ENCODE measurements at regions not wholly inside any gene's neighbourhood (a gene's known extent, or its start where the extent isn't known, plus 50 kb on each side); places are given as distances from the start of the nearest gene placed in this dataset.

GRCh38 chr3:8145661-8146060 is 356.0 kb upstream of the LMCD1 start:
- Mint-ChIP-seq H3K27me3 (ENCODE audit: low read depth) (no peaks in the 10 kb centered on the region), H3K27ac (no peak overlapping the region), H3K9me3 (peaks cover 4% of the 10 kb centered on the region), H3K4me1 (no peaks in the 10 kb centered on the region), H3K4me3 (no peak overlapping the region), H3K36me3 (ENCODE audit: low read depth) (no peaks in the 10 kb centered on the region)
- TF ChIP-seq CTCF (IDR thresholded peaks at IDR 0.05; ENCODE audit: unreplicated experiment in 3 of 3): no peak

DNA sequence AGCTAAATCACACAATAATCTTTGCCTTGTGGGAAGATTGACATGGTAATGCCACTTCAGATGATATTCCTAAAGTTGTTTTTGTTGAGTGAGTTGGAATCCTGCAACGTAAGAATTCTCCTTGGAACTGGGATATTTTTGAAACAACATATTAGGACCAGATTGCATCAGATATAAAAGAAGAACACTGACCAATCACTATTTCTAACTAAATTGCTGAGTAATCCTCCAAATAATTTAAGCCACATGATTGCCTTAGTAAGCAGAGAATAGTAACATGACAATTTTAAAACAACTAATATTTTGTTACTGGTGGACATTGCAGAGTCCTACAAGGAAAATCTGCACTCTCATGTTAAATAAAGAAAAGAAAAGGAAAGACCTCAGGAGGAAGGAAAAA is 353.9 kb upstream of the LMCD1 start:
- Mint-ChIP-seq H3K4me1 (peaks cover 1% of the 10 kb centered on the region), H3K27me3 (ENCODE audit: low read depth) (no peaks in the 10 kb centered on the region), H3K9me3 (no peaks in the 10 kb centered on the region), H3K27ac (no peak overlapping the region), H3K36me3 (ENCODE audit: low read depth) (no peaks in the 10 kb centered on the region), H3K4me3 (no peak overlapping the region)
- no peak for TF ChIP-seq CTCF (IDR thresholded peaks at IDR 0.05; ENCODE audit: unreplicated experiment in 3 of 3)

- H3K27ac Mint-ChIP-seq: peak overlapping the region; percentile 42 to 86 (median 78)
Measured at GRCh38 chr3:8152821-8153418, 348.7 kb upstream of the LMCD1 start.

DNA sequence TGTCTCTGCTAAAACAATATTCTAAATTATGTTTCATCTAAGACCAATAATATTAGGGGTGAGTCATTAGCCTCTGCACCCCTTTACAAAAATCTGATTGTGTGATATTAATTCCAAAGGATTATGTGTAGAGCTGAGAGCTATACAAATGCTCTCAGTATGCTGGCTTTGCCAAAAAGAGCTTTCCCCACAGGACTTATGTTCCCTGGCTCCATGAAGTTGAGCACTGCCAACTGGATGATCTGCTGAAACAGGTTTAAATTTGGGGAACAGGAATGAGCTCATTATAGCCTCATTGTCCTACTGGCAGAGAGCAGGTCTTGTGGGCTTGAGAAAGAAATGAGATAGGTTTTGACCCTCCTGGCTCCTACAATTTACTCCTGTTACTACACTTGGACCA is 347.8 kb upstream of the LMCD1 start:
- H3K4me3 Mint-ChIP-seq: no peak overlapping the region
- peak overlapping the region in 2 of 3 experiments; percentile 76 to 78 for H3K27ac Mint-ChIP-seq
- no peak for TF ChIP-seq CTCF (IDR thresholded peaks at IDR 0.05; ENCODE audit: unreplicated experiment in 3 of 3)
- H3K36me3 Mint-ChIP-seq (ENCODE audit: low read depth): no peaks in the 10 kb centered on the region
- no peaks in the 10 kb centered on the region for H3K9me3 Mint-ChIP-seq
- peaks cover 25% of the 10 kb centered on the region for H3K4me1 Mint-ChIP-seq
- peaks cover 4% of the 10 kb centered on the region for H3K27me3 Mint-ChIP-seq (ENCODE audit: low read depth)

More at GRCh38 chr3:8152821-8153418, 348.7 kb upstream of the LMCD1 start:
- Mint-ChIP-seq H3K9me3 (no peaks in the 10 kb centered on the region), H3K36me3 (ENCODE audit: low read depth) (no peaks in the 10 kb centered on the region), H3K27me3 (ENCODE audit: low read depth) (peaks cover 4% of the 10 kb centered on the region), H3K4me1 (peaks cover 25% of the 10 kb centered on the region), H3K4me3 (no peak overlapping the region)
- peak in 2 of 3 experiments; percentile 14 to 20 for TF ChIP-seq CTCF (IDR thresholded peaks at IDR 0.05; ENCODE audit: unreplicated experiment in 3 of 3)

- TF ChIP-seq CTCF (IDR thresholded peaks at IDR 0.05; ENCODE audit: unreplicated experiment in 3 of 3): no peak
- H3K36me3 Mint-ChIP-seq (ENCODE audit: low read depth): no peaks in the 10 kb centered on the region
- H3K27me3 Mint-ChIP-seq (ENCODE audit: low read depth): peaks cover 4% of the 10 kb centered on the region
- no peaks in the 10 kb centered on the region for H3K9me3 Mint-ChIP-seq
- peaks cover 25% of the 10 kb centered on the region for H3K4me1 Mint-ChIP-seq
- H3K27ac Mint-ChIP-seq: peak overlapping the region; percentile 9 to 78 (median 76)
- no peak overlapping the region for H3K4me3 Mint-ChIP-seq
Measured at GRCh38 chr3:8154617-8155016, 347.0 kb upstream of the LMCD1 start.

DNA sequence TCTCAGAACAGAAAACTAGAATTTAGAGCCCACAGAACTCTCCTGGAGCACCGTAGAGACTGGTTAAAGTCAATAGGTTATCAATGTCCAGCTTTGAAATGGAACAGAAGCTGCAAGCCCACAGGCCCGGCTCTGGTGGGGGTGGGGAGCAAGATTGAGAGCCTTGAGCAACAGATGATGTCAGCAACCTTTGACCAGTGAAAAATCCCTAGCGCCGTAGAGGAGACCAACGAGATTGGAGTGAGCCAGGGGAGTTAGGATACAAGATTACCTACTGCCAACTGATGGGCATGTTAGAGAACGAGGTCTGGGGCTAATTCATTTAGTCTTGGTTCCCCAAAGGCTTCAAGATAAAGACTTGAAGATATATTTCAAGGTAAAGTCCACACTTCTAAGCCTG is 345.5 kb upstream of the LMCD1 start:
- peaks cover 25% of the 10 kb centered on the region for H3K4me1 Mint-ChIP-seq
- H3K4me3 Mint-ChIP-seq: no peak overlapping the region
- no peaks in the 10 kb centered on the region for H3K36me3 Mint-ChIP-seq (ENCODE audit: low read depth)
- H3K9me3 Mint-ChIP-seq: no peaks in the 10 kb centered on the region
- peaks cover 4% of the 10 kb centered on the region for H3K27me3 Mint-ChIP-seq (ENCODE audit: low read depth)
- no peak overlapping the region for H3K27ac Mint-ChIP-seq
- TF ChIP-seq CTCF (IDR thresholded peaks at IDR 0.05; ENCODE audit: unreplicated experiment in 3 of 3): no peak

Data from nephron (organoid).